HG02623 (cell line): ENCODE measurements at regions not wholly inside any gene's neighbourhood (a gene's known extent, or its start where the extent isn't known, plus 50 kb on each side); places are given as distances from the start of the nearest gene placed in this dataset.
"Not testable (repeated sequence)": the region's sequence is repeated elsewhere in the genome, so short reads cannot be mapped to it uniquely, and the experiment has no call there.

Source experiments
- ATAC-seq: cut with Tn5 transposase; IDR thresholded peaks from one replicate; pipeline ENCODE4 v1.9.1; 2021; ENCODE audit warnings: moderate library complexity; ENCODE audit not compliant: unreplicated experiment

GRCh38 chr1:41994195-41994894 lies 75.6 kb upstream of the HIVEP3 start:
- ATAC-seq: no peak

GRCh38 chr1:41983451-41983850 lies 64.7 kb upstream of the HIVEP3 start:
- no peak for ATAC-seq

GRCh38 chr1:41981796-41982195 lies 63.1 kb upstream of the HIVEP3 start:
- ATAC-seq: no peak

GRCh38 chr1:41980827-41981653 lies 62.3 kb upstream of the HIVEP3 start:
- no peak for ATAC-seq

GRCh38 chr1:41978986-41979385 lies 60.3 kb upstream of the HIVEP3 start:
- no peak for ATAC-seq

- no peak for ATAC-seq
These were observed 58.6 kb upstream of the HIVEP3 start for GRCh38 chr1:41977326-41977725.

- no peak for ATAC-seq
These were observed 57.9 kb upstream of the HIVEP3 start for GRCh38 chr1:41976671-41977070.

- no peak for ATAC-seq
These were observed 57.3 kb upstream of the HIVEP3 start for GRCh38 chr1:41975850-41976569.

GRCh38 chr1:41975121-41975520 lies 56.4 kb upstream of the HIVEP3 start:
- no peak for ATAC-seq

- not testable (repeated sequence) for ATAC-seq
These were observed 49.8 kb upstream of the HIVEP3 start for GRCh38 chr1:41968557-41968956.
